ENCODE measurements at regions not wholly inside any gene's neighbourhood (a gene's known extent, or its start where the extent isn't known, plus 50 kb on each side); places are given as distances from the start of the nearest gene placed in this dataset.
"Not testable (repeated sequence)": the region's sequence is repeated elsewhere in the genome, so short reads cannot be mapped to it uniquely, and the experiment has no call there.

- ATAC-seq = not testable (repeated sequence)
These were observed 80.7 kb downstream of the SPTSSA start for GRCh38 chr14:34381304-34381703.

GRCh38 chr14:34380471-34380845 lies 81.6 kb downstream of the SPTSSA start:
- no peak for ATAC-seq

- ATAC-seq = no peak
These were observed 82.1 kb downstream of the SPTSSA start for GRCh38 chr14:34379816-34380470.

GRCh38 chr14:34376649-34377267 lies 85.3 kb downstream of the SPTSSA start:
- ATAC-seq = no peak

GRCh38 chr14:34374998-34375740 lies 86.9 kb downstream of the SPTSSA start:
- no peak for ATAC-seq

GRCh38 chr14:34373191-34373590 lies 88.8 kb downstream of the SPTSSA start:
- ATAC-seq = no peak

GRCh38 chr14:34372786-34373185 lies 89.3 kb downstream of the SPTSSA start:
- no peak for ATAC-seq

GRCh38 chr14:34369648-34370030 lies 92.4 kb downstream of the SPTSSA start:
- no peak for ATAC-seq

- ATAC-seq = no peak
These were observed 92.9 kb downstream of the SPTSSA start for GRCh38 chr14:34368971-34369647.

GRCh38 chr14:34368115-34368970 lies 93.7 kb downstream of the SPTSSA start:
- no peak for ATAC-seq

GRCh38 chr14:34365309-34365915 lies 96.6 kb downstream of the SPTSSA start:
- no peak for ATAC-seq

GRCh38 chr14:34364201-34364600 lies 97.8 kb downstream of the SPTSSA start:
- no peak for ATAC-seq

GRCh38 chr14:34363733-34364134 lies 98.3 kb downstream of the SPTSSA start:
- ATAC-seq = no peak

GRCh38 chr14:34362641-34363251 lies 99.3 kb downstream of the SPTSSA start:
- ATAC-seq = no peak

- no peak for ATAC-seq
These were observed 100.5 kb downstream of the SPTSSA start for GRCh38 chr14:34361504-34362011.

GRCh38 chr14:34359420-34360117 lies 102.5 kb downstream of the SPTSSA start:
- no peak for ATAC-seq

GRCh38 chr14:34356264-34356654 lies 105.8 kb downstream of the SPTSSA start:
- ATAC-seq = no peak

GRCh38 chr14:34355584-34356263 lies 106.3 kb downstream of the SPTSSA start:
- ATAC-seq = no peak

- ATAC-seq = no peak
These were observed 107.5 kb downstream of the SPTSSA start for GRCh38 chr14:34354556-34354955.

GRCh38 chr14:34350903-34351302 lies 111.1 kb downstream of the SPTSSA start:
- ATAC-seq = no peak

Data from activated CD4-positive, CD25-positive, alpha-beta regulatory T cell treated with anti-CD3 and anti-CD28 coated beads, Interleukin-2, amount 50 U/mL, for 24 hours (primary cell).